ENCODE measurements at regions not wholly inside any gene's neighbourhood (a gene's known extent, or its start where the extent isn't known, plus 50 kb on each side); places are given as distances from the start of the nearest gene placed in this dataset.

- TF ChIP-seq CTCF (IDR thresholded peaks at IDR 0.05; ENCODE audit: low read length) (no peak), EZH2 (IDR thresholded peaks at IDR 0.05; ENCODE audit: borderline replicate concordance, low read length) (no peak)
Measured at GRCh38 chr1:82125119-82125518, 324.4 kb downstream of the ADGRL2 start.
